ENCODE measurements at regions not wholly inside any gene's neighbourhood (a gene's known extent, or its start where the extent isn't known, plus 50 kb on each side); places are given as distances from the start of the nearest gene placed in this dataset.
"Not testable (repeated sequence)": the region's sequence is repeated elsewhere in the genome, so short reads cannot be mapped to it uniquely, and the experiment has no call there.

- TF ChIP-seq, protein P1, sequence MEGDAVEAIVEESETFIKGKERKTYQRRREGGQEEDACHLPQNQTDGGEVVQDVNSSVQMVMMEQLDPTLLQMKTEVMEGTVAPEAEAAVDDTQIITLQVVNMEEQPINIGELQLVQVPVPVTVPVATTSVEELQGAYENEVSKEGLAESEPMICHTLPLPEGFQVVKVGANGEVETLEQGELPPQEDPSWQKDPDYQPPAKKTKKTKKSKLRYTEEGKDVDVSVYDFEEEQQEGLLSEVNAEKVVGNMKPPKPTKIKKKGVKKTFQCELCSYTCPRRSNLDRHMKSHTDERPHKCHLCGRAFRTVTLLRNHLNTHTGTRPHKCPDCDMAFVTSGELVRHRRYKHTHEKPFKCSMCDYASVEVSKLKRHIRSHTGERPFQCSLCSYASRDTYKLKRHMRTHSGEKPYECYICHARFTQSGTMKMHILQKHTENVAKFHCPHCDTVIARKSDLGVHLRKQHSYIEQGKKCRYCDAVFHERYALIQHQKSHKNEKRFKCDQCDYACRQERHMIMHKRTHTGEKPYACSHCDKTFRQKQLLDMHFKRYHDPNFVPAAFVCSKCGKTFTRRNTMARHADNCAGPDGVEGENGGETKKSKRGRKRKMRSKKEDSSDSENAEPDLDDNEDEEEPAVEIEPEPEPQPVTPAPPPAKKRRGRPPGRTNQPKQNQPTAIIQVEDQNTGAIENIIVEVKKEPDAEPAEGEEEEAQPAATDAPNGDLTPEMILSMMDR (IDR thresholded peaks at IDR 0.05 in 4 of 5, conservative IDR thresholded peaks at IDR 0.05 in 1 of 5), result not testable (repeated sequence)
- TF ChIP-seq POLR2A (IDR thresholded peaks at IDR 0.05), result not testable (repeated sequence)
Measured at GRCh38 chr14:19267636-19268035, 166.5 kb downstream of the POTEG start.

All from gastrocnemius medialis (tissue), 4 donors.